ENCODE measurements at regions not wholly inside any gene's neighbourhood (a gene's known extent, or its start where the extent isn't known, plus 50 kb on each side); places are given as distances from the start of the nearest gene placed in this dataset.

- TF ChIP-seq CTCF (IDR thresholded peaks at IDR 0.05; ENCODE audit: low read depth, low read length, poor library complexity, severe bottlenecking) (no peak), EZH2phosphoT487 (IDR thresholded peaks at IDR 0.05; ENCODE audit: borderline replicate concordance, low read length) (no peak)
- Histone ChIP-seq H3K4me1 (ENCODE audit: control insufficient read depth, low read length) (no peaks in the 10 kb centered on the region), H3K27ac (ENCODE audit: low read depth, low read length) (no peak overlapping the region), H3K9me2 (replicated peaks; ENCODE audit: control insufficient read depth, low read length) (no peaks in the 10 kb centered on the region), H3K27me3 (ENCODE audit: control insufficient read depth, low read length) (no peaks in the 10 kb centered on the region), H3K79me2 (ENCODE audit: control insufficient read depth, low read length) (no peaks in the 10 kb centered on the region), H3F3A (ENCODE audit: control insufficient read depth, insufficient read depth) (no peaks in the 10 kb centered on the region), H3K4me3 (ENCODE audit: low read length) (no peak overlapping the region), H4K20me1 (ENCODE audit: control insufficient read depth, insufficient read depth, low read depth, low read length) (no peaks in the 10 kb centered on the region), H3K4me2 (ENCODE audit: low read length) (no peak overlapping the region), H3K9me3 (ENCODE audit: control insufficient read depth, insufficient read depth, low read length) (no peaks in the 10 kb centered on the region), H3K36me3 (ENCODE audit: control insufficient read depth, low read length) (no peaks in the 10 kb centered on the region)
These were observed 67.0 kb upstream of the OSR1 start for GRCh38 chr2:19425419-19425818.

GRCh38 chr2:19419211-19419880 lies 60.9 kb upstream of the OSR1 start:
- Histone ChIP-seq H4K20me1 (ENCODE audit: control insufficient read depth, insufficient read depth, low read depth, low read length) (no peaks in the 10 kb centered on the region), H3K27me3 (ENCODE audit: control insufficient read depth, low read length) (peaks cover 4% of the 10 kb centered on the region; the same call in 1 of the 2 replicates), H3F3A (ENCODE audit: control insufficient read depth, insufficient read depth) (no peaks in the 10 kb centered on the region), H3K36me3 (ENCODE audit: control insufficient read depth, low read length) (no peaks in the 10 kb centered on the region), H3K4me2 (ENCODE audit: low read length) (no peak overlapping the region), H3K9me3 (ENCODE audit: control insufficient read depth, insufficient read depth, low read length) (no peaks in the 10 kb centered on the region), H3K27ac (ENCODE audit: low read depth, low read length) (no peak overlapping the region), H3K79me2 (ENCODE audit: control insufficient read depth, low read length) (no peaks in the 10 kb centered on the region), H3K9me2 (replicated peaks; ENCODE audit: control insufficient read depth, low read length) (no peaks in the 10 kb centered on the region), H3K4me3 (ENCODE audit: low read length) (no peak overlapping the region), H3K4me1 (ENCODE audit: control insufficient read depth, low read length) (no peaks in the 10 kb centered on the region)
- no peak for TF ChIP-seq EZH2phosphoT487 (IDR thresholded peaks at IDR 0.05; ENCODE audit: borderline replicate concordance, low read length)
- TF ChIP-seq CTCF (IDR thresholded peaks at IDR 0.05; ENCODE audit: low read depth, low read length, poor library complexity, severe bottlenecking): no peak

DNA sequence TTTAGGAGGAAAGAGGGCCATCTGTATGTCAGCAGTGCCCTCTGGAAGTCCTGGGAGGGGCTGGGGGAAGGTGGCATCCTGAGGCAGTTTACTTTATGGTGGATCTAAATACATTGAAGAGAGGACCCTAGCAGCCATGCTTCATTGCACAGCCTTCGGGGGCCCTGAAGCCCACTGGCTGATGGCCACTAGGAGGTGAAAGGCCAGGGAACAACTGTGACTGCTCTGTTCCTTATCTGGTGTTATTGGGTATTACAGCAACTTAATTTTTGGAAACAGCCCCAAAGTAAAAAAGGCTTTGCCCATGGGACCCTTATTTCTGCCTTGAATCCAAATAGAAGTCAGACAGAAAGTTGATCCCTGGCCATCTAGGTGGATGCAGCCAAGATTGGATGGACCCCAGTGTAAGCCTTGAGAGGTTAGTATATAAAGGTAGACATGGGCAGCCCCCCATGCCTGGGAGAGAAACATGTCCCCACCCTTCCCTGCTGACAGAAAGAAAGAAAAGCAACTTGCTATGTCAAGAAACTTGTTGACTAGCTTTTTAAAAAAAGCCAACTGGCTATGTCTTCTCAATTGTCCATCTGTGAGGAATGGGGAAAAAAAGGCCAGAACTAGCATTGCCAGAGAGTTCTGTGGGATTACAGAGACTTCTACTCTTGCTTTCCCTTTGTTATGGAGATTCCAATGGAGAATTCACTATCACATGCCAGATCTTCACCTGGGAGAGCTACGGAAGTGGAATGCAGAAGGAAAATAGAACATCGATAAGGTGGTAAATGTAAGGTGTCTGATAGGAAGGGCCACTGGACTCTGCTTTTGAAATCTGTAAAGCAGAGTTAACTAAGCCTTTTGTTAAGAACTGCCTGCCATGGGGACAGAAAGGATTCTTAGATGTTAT lies 58.6 kb upstream of the OSR1 start:
- Histone ChIP-seq H3K27ac (ENCODE audit: low read depth, low read length) (no peak overlapping the region), H3K4me3 (ENCODE audit: low read length) (no peak overlapping the region), H3K4me2 (ENCODE audit: low read length) (no peak overlapping the region), H3K27me3 (ENCODE audit: control insufficient read depth, low read length) (peaks cover 4% of the 10 kb centered on the region; the same call in 1 of the 2 replicates), H3K36me3 (ENCODE audit: control insufficient read depth, low read length) (no peaks in the 10 kb centered on the region), H4K20me1 (ENCODE audit: control insufficient read depth, insufficient read depth, low read depth, low read length) (no peaks in the 10 kb centered on the region), H3K9me3 (ENCODE audit: control insufficient read depth, insufficient read depth, low read length) (no peaks in the 10 kb centered on the region), H3K79me2 (ENCODE audit: control insufficient read depth, low read length) (no peaks in the 10 kb centered on the region), H3F3A (ENCODE audit: control insufficient read depth, insufficient read depth) (no peaks in the 10 kb centered on the region), H3K4me1 (ENCODE audit: control insufficient read depth, low read length) (no peaks in the 10 kb centered on the region), H3K9me2 (replicated peaks; ENCODE audit: control insufficient read depth, low read length) (no peaks in the 10 kb centered on the region)
- TF ChIP-seq CTCF (IDR thresholded peaks at IDR 0.05; ENCODE audit: low read depth, low read length, poor library complexity, severe bottlenecking) (no peak), EZH2phosphoT487 (IDR thresholded peaks at IDR 0.05; ENCODE audit: borderline replicate concordance, low read length) (no peak)

Measured in DOHH2 (cell line).